ENCODE measurements at regions not wholly inside any gene's neighbourhood (a gene's known extent, or its start where the extent isn't known, plus 50 kb on each side); places are given as distances from the start of the nearest gene placed in this dataset.

DNA sequence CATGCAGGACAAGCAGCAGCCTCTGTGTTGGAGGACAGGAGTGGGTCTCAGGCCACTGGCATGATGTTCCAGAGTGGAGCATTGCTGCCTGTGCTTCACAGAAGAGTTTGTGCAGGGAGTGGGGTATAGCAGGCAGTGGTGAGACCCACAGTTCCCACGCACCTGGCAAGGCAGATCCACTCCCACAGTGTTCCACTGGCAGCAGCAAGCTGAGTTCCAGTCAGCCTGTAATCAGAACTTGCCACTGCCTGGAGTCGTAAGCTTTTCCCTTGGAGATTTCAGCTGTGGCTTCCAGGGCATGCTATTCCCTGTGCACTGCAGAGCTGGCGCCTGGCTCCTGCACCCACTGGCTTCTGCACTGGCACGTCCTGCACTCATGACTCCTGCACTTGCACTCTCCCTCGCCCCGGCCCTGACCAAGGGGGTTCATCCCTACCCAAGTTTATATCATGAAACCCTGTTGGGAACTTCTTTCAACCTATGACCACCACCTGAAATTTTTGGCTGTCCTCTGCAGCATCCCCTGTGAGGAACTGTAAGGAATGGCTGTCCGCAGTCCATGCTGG lies 1144.3 kb downstream of the RAPGEF2 start:
- no peak for DNase-seq (ENCODE audit: low read depth)
- no peak overlapping the region for H3K4me3 ChIP-seq (ENCODE audit: control insufficient read depth, low read depth, low read length)
- TF ChIP-seq, protein P1, sequence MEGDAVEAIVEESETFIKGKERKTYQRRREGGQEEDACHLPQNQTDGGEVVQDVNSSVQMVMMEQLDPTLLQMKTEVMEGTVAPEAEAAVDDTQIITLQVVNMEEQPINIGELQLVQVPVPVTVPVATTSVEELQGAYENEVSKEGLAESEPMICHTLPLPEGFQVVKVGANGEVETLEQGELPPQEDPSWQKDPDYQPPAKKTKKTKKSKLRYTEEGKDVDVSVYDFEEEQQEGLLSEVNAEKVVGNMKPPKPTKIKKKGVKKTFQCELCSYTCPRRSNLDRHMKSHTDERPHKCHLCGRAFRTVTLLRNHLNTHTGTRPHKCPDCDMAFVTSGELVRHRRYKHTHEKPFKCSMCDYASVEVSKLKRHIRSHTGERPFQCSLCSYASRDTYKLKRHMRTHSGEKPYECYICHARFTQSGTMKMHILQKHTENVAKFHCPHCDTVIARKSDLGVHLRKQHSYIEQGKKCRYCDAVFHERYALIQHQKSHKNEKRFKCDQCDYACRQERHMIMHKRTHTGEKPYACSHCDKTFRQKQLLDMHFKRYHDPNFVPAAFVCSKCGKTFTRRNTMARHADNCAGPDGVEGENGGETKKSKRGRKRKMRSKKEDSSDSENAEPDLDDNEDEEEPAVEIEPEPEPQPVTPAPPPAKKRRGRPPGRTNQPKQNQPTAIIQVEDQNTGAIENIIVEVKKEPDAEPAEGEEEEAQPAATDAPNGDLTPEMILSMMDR (conservative IDR thresholded peaks at IDR 0.05; ENCODE audit: control insufficient read depth, insufficient read depth, low read depth, low read length) = no peak

DNA sequence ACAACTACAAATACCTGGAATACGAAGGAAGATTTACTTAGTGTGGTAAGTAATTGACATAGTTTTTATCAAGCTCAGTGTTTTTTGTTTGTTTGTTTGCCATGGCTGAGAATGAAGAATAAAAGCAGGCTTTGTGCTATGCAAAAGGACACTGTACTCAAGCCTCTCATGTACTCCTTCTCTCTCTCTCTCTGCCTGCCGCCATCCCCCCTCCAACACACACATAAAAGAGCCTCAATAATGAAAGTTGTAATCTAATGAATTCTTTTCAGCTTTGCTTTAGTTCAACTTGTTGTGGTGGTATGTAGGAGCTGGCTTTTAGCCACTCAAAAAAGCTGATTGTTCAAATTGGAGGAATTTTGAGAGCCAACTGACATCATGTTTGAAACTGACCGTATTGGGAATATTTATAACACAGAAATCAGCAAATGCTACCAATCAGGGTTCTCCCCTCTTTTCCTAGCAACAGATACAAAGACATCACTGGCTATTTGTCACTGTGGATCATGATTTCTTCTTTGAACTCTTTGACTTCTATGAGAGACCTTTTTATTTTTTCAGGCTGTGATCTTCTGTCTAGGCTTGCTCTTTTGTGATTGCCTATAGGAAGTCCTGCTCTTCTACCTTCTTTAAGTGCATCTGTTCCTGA lies 1148.8 kb downstream of the RAPGEF2 start:
- TF ChIP-seq, protein P1 (conservative IDR thresholded peaks at IDR 0.05; ENCODE audit: control insufficient read depth, insufficient read depth, low read depth, low read length) = no peak
- no peak overlapping the region for H3K4me3 ChIP-seq (ENCODE audit: control insufficient read depth, low read depth, low read length)
- no peak for DNase-seq (ENCODE audit: low read depth)

DNA sequence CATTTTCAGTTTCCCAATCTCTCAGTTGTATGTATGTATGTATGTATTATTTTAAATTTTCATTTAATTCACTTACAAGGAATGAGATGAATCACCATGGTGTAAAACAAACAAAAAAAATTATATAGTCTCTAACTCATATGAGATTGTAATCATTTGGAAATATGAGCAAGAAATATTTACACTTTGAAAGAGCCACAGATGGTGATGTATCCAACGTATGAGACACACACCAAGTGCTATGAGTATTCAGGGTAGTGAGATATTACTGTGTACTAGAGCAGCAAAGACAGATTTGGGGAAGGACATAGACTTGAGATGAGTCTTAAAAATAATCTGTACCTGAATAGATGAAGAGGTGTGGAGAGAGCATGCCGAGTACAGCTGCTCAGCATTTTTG lies 1154.4 kb downstream of the RAPGEF2 start:
- DNase-seq (ENCODE audit: low read depth) = no peak
- H3K4me3 ChIP-seq (ENCODE audit: control insufficient read depth, low read depth, low read length) = no peak overlapping the region
- TF ChIP-seq, protein P1 (conservative IDR thresholded peaks at IDR 0.05; ENCODE audit: control insufficient read depth, insufficient read depth, low read depth, low read length) = no peak

DNA sequence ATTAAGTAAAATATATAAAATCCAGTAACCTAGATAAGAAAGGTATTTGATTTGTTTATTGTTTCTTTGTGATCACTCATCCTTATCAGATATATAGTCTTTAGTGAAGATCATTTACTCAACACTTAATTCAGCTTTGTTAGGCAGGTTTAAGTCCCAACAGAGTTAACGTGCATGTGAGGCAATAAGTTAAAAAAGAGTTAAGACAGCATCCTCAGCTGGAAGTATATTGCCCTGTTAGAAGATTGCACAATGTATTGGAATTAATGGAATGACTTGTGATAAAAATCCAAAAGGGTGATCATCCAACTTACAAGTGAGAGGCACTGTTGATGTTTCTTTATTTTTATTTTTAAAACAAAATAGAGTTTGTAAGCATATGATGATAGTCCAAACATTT lies 1162.1 kb downstream of the RAPGEF2 start:
- no peak for DNase-seq (ENCODE audit: low read depth)
- H3K4me3 ChIP-seq (ENCODE audit: control insufficient read depth, low read depth, low read length) = no peak overlapping the region
- TF ChIP-seq, protein P1 (conservative IDR thresholded peaks at IDR 0.05; ENCODE audit: control insufficient read depth, insufficient read depth, low read depth, low read length) = no peak

DNA sequence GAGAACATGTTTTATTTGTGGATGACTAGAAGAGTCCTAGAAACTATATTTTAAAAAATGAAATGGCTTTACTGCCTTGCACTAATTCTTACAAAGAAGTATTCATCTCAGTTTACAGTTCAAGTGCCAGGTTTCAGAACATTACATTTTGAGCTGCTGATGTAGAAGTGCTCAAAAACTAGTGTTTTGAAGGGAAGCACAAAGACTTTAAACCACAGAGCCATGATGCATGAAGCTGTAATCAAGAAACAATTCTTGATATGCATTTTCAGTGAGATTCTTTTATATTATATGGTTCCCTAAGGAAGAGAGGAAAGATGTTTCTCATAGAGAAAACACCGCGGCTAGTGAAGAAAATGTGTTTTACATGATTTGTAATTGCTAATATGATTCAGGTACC lies 1163.0 kb downstream of the RAPGEF2 start:
- TF ChIP-seq, protein P1 (conservative IDR thresholded peaks at IDR 0.05; ENCODE audit: control insufficient read depth, insufficient read depth, low read depth, low read length) = no peak
- DNase-seq (ENCODE audit: low read depth) = no peak
- H3K4me3 ChIP-seq (ENCODE audit: control insufficient read depth, low read depth, low read length) = no peak overlapping the region

DNA sequence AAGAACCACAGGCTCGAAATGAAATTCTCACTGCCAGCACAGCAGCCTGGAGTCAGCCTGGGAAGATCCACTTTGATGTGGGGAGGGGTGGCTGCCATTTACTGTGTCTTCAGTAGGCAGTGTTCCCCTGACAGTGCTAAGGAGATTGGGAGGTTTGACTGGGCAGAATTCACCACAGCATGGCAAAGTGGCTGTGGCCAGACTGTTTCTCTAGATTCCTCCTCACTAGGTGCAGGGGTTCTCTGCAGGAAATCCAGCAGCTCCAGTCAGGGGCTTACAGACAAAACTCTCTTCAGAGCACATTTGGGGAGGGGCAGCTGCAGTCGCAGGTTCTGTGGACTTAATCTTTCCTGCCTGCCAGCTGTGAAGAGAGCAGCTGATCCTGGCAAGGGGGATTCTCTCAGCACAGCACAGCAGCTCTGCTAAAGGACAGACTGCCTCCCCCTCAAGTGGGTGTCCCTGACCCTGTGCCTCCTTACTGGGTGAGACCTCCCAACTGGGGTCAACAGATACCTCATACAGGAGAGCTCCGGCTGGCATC lies 1174.0 kb downstream of the RAPGEF2 start:
- TF ChIP-seq, protein P1 (conservative IDR thresholded peaks at IDR 0.05; ENCODE audit: control insufficient read depth, insufficient read depth, low read depth, low read length) = no peak
- no peak overlapping the region for H3K4me3 ChIP-seq (ENCODE audit: control insufficient read depth, low read depth, low read length)
- DNase-seq (ENCODE audit: low read depth) = no peak

All from fibroblast of mammary gland (primary cell).